DMS153 treated with DMSO at 0.1 percent for 48 hours (cell line): ENCODE measurements at regions not wholly inside any gene's neighbourhood (a gene's known extent, or its start where the extent isn't known, plus 50 kb on each side); places are given as distances from the start of the nearest gene placed in this dataset.
"Not testable (repeated sequence)": the region's sequence is repeated elsewhere in the genome, so short reads cannot be mapped to it uniquely, and the experiment has no call there.

Experiments used
- DNase-seq: peaks from one replicate; lab custom pipeline; 2025; ENCODE audit not compliant: unreplicated experiment; lab: John Stamatoyannopoulos, UW

DNA sequence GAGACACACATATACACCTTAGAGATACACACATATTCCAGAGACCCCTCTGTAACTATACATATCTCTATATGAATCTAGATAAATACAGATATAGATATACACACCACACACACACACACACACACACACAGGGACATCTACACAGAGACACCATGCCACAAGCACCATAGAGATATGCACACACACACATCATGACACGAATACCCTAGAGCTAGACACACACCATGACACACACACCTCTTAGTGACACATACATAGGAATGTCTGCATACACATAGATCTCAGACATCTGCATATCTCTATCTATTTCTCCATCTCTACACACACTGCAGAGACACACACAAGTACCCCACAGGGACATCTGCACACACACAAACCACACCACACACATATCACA is 270.0 kb downstream of the CYRIA start:
- no peak for DNase-seq

DNA sequence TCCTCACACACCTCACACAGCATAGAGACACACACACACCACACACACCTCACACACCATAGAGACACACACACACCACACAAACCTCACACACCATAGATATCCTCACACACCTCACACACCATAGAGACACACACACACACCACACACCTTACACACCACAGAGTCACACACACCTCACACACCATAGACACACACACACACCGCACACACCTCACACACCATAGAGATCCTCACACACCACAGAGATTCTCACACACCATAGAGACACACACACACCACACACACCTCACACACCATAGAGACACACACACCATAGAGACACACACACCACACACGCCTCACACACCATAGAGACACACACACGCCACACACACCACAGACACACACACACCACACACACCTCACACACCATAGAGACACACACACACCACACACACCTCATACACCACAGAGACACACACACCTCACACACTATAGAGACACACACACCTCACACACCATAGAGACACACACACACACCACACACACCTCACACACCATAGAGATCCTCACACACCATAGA is 270.6 kb downstream of the CYRIA start:
- no peak for DNase-seq

DNA sequence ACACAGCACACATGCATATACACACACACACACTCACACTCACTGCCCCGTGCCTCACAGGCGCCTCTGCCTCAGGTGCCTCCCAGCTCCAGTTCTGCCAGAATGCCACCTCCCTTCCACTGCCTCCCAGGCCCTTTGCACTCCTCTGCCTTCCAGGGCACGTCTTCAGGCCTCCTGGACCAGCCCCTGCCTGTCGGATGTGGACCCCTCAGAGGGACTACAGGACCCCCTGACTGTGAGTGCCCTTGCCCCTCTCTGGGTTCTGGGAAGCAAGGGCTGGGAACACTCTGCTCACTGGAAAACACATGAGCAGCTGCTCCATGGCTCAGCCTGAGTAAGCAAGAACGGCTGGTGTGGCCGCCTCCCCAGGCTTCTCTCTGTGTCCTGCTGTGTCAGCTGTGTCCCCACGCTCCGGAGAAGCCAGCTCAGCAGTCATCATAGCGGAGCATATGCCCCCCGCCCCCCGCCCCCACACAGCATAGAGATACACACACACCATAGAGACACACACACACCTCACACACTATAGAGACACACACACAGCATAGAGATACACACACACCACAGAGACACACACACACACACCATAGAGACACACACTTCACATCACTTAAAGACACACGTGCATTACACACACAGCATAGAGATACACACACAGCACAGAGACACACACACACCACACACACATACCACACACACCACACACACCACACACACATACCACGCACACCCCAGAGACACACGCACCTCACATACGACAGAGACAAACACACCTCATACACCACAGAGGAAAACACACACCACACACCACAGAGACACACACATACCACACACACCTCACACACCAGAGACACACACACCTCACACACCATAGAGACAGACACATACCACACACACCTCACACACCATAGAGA is 271.3 kb downstream of the CYRIA start:
- no peak for DNase-seq

DNA sequence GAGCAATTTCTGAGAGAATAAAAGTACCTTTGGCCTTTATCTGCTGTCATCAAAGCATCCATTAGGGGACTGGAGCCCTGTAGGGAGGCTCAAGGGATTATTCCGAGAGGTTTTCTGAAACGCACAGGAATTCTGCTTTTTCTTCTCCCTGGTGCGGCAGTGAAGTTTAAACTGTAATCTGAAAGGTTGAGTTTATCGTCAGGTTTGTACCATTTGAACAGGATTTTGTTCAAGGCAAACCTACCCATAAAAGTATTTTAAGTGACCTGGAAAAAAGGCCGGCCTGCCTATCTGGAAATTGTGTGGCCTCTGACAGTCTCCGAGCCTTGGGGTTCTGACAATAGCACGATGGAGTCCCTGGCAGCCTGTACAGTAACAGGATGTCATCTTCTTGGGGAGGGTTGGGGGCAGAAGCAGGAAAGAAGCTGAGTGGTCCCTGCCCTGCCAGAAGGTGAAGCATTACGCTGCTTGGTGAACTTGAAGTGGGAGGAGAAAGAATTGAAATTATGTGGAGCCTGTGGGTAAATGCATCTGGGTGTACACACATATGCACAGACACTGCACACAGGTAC is 272.0 kb downstream of the CYRIA start:
- DNase-seq: no peak

DNA sequence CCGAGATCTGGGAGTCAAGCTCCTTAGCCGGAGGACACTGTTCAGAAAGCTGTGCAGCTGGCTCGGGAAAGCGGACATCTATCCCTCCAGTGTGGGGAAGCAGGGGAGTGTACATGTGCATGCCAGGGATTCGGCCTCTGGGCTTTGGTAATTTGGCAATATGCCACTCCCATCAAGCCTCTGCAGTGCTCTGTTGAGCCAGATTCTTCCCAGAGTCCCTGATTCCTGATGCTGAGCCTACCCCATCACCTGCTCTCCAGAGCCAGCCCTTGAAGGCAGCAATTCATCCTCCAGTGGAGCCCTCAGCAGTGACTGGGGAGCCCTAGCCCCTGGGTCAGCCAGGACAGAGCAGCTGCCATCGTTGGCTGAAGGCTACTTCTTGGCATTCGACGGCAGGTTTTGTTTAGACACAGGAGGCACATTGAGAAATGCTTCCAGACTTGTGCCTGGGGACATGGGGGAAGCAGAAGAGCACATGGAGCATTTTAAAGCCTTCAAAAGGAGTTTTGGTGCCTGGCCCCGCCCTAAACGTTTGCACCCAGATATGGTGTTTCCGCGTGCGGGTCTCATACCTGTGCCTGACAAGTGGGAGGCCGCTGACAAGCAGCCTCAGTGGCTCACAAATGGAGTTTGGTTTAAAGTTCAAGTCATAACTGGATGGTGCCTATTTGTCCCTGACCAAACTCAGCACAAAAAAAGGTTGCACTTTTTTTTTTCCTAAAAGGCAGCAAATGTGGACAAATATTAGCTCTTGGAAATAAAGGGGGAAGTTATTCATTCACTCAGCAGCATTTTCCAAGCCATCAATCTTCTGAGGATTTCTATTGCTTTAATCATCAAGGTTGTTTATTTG is 272.8 kb downstream of the CYRIA start:
- no peak for DNase-seq

DNA sequence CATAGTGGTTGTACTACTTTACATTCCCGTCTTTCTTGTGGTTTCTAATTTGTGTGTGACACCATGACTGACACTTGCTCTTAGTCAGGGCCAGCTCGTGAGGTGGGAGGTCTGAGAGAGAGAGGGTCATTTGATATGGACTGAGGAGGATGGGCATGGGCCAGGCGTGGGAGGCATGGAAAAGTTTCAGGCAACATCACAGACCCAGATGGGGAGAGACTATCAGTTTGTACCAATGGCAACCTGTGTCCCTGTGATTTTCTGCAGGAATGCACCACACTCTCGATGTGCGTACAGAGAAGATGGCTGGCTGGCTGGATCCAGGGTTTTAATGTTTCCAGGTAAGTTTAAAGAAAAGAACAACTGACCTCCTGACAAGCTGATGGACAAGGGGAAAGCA is 273.6 kb downstream of the CYRIA start:
- DNase-seq: no peak

DNA sequence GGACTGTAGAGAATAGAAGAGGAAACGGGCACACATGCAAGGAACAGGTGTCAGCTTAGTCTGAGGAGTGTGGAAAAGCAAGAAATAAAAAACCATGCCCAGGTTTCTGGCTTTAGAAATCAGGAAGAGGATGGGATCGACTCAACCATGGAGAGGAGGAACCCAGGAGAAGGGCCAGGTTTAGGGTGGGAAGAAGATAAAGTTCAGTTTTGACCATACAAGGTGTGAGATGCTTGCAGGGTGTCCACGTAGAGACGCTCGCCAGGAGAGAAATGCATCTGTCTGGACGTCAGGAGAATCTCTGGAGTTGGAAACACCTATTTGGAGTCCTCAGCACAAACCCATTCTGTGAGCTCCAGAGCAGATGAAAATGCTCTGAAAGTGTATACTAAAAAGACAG is 275.1 kb downstream of the CYRIA start:
- no peak for DNase-seq

DNA sequence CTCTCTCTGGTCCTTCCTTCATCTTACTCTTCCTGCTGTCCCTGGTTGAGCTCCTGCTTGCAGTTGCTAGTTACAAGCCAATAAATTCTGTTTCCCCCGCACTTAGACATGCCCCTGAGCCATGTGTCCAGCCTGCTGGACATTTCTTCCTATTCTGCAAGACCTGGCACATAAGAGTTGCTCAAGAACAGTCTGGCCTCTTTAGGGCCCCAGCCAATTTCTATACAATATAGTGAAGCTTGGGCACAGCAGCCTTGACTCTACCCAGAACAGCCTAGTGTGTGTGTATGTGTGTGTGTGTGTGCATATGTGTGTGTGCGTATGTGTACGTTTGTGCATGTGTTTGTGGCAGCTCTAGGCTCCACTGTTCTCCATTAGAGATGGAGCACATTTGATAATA is 276.0 kb downstream of the CYRIA start:
- no peak for DNase-seq

DNA sequence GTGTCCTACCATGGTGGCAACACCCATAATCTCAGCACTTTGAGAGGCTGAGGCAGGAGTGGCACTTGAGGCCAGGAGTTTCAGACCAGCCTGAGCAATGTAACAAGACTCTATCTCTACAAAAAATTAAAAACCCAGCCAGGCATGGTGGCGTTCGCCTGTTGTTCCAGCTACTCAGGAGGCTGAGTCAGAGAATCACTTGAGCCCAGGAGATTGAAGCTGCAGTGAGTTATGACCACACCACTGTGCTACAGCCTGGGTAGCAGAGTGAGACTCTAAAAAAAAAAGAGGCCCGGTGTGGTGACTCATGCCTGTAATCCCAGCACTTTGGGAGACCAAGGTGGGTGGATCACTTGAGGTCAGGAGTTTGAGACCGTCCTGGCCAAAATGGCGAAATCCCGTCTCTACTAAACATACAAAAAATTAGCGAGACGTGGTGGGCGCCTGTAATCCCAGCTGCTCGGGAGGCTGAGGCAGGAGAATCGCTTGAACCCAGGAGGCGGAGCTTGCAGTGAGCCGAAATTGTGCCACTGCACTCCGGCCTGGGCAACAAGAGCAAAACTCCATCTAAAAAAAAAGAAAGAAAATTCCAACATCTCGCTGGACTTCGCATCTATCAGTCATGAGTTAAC is 277.3 kb downstream of the CYRIA start:
- not testable (repeated sequence) for DNase-seq

DNA sequence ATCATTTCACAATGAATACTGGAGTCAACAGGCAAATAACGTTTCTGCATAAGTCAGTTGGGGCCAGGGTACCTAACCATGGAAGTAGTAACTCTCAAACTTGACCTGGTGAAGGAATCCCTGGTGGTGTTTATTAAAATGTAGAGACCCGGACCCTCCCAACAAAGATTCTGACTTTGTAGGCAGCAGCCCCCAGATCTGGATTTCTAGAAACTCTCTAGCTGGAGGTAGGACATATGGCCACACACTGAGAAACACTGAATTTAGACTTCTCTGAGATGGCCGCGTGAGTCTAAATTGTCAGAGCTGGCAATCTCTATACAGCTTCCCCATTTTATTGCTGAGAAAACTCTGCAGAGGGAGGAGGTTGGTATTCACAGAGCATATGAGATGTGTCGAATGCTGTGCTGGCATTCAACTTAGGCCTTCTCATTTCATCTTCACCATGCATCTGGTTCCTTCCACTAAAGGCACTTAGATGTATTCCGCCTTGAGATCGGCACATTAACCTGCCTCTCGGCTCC is 278.1 kb downstream of the CYRIA start:
- no peak for DNase-seq

DNA sequence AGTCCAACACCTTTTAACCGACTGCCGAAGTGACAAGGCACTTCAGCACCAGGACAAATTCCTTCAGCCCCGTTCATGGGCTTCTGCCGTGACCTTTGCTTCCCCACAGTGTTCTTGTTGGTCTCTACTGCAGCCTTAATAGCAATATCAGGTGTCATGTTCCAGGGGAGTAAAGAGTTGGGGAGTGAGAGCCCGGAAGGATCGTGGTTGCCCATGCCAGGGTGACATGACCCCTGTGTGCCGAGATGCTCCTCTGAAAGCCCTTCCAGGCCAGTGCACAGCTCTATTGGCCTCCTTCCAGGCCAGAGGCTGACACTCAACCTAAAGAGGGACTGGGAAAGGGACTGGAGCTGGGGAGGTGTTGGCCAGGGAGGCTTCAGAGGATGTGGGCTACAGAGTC is 279.2 kb downstream of the CYRIA start:
- no peak for DNase-seq

DNA sequence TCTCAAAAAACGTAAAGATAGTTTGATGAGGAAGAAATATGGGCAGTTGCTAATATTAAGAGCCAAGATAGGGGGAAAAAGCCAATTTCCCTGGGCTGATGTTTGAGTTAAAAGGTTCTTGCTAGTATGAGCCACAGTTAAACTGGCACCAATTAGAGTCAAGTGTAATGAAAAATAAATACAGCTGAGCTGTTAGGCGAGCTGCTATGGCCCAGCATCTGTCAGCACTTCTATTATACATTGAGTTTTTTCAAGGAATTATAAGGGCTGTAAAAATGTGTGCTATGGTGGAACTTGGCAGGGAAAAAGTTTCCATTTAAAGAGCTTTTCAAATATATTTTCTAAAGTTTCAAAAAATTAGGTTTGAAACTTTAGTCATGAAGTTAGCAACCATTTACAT is 279.6 kb downstream of the CYRIA start:
- DNase-seq: no peak

DNA sequence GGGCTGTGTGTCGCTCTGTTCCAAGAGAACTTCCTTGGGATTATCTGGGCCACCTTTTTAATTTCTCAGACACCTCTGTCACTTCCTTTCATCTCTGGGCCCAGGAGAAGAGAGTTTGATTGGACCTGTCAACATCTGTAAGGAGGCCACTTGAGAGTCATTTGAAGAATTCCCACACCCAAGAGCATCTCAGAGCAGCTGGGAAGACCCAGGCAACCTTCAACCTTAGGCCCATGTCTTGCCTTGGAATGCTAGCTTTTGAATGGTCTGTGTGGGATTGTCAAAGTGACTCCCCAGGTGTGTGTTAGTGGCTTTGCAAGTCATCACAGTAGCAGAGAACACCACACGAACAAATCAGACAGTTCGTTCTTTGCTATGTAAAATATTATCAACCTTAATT is 280.3 kb downstream of the CYRIA start:
- no peak for DNase-seq

DNA sequence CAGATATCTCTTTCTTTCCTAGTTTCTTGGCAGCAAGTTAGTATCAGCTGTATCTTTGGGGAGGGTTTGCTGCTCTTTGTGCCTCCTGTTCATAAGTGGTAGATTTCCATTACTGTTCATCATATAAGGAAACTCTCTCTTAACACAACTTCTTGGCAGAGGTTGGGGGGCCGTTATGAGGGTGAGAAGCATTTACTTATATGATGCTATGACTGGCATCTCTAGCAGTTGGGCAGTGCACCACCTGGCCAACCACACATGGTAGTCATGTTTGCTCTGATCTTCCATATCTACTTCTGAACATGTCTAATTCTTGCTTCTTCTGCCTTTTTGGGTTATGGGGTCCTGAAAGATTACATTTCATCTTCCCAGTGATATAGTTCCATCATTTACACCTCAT is 282.2 kb downstream of the CYRIA start:
- DNase-seq: no peak

DNA sequence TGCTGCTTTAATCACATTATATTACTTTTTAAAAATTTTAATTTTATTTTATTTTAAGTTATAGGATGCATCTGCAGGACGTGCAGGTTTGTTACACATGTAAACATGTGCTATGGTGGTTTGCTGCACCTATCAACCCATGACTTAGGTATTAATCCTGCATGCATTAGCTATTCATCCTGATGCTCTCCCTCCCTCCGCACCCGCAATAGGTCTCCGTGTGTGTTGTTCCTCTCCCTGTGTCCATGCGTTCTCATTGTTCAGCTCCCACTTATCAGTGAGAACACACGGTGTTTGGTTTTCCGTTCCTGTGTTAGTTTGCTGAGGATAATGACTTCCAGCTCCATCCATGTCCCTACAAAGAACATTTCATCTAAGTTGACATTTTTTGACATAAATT is 283.2 kb downstream of the CYRIA start:
- DNase-seq: no peak

DNA sequence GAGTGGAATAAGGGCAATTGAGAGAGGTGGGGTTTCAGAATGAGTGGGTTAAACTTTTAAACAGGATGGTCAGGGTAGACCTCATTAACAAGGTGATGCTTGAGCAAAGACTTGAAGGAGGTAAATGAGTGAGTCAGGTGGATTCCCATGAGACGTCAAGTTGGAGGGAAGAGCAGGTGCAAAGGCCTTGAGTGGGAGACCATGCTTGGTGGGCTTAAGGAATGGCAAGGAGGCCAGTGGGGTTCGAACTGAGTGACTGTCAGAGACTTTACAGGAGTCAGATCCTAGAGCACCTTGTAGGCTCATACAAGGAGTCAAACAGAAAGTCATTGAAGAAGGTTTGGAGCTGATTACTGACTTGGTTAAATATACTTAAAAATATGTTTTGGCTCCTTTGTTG is 284.1 kb downstream of the CYRIA start:
- no peak for DNase-seq

DNA sequence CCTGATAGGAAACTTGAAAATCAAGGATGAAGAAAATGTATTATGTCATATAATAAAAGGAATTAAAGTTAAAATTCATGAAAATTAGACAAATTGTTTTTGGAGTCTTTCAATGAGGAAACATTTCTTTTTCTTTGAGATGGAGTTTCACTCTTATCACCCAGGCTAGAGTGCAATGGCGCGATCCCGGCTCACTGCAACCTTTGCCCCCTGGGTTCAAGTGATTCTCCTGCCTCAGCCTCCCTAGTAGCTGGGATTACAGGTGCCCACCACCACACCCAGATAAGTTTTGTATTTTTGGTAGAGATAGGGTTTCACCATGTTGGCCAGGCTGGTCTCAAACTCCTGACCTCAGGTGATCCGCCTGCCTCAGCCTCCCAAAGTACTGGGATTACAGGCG is 285.7 kb downstream of the CYRIA start:
- not testable (repeated sequence) for DNase-seq

DNA sequence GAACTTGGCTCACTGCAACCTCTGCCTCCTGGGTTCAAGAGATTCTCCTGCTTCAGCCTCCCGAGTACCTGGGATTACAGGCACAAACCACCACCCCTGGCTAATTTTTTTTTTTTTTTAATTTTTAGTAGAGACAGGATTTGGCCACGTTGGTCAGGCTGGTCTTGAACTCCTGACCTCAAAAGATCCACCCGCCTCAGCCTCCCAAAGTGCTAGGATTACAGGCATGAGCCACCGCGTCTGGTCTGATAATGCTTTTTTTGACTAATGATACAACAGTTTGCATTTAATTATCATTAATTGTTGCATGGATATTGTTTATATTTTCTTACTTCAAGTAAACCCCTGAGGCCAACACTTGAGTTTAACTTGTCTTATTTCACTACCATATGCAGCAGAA is 286.6 kb downstream of the CYRIA start:
- DNase-seq: not testable (repeated sequence)

DNA sequence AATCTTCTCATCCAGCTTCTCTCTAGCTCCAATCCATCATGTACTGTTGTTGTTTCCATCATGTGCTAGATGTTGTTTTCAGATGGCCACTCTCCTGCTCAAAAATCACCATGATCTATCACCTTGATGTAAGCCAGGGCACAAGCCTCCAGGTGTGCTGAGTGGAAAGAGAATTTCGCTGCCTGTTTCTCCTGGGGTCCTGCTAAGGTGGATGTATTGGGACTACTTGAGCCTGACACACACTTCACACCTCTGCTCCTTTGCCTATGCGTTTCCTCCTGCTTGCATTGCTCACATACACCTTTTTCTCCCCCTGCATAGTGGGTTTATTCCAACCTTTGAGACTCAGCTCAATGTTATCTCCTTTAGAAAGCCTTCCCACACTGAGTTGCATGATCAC is 287.6 kb downstream of the CYRIA start:
- no peak for DNase-seq

DNA sequence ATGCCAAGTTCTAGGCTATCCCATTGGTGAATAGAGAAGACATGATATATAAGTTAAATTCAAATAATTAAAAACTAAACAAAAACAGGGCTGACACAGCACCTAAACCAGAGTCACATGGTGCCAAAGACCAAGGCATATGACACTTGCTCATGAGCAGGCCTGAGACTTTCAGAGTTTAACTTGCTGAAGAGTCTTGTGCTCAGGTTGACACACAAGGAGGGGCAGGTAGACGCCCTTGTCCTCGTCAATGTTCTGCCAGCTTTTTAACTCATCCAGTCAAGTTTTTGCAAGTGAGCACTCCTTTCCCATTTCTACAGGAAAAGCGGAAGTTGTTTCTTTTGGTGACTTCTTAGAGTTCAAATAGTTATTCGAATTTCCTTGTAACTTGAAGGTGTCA is 289.7 kb downstream of the CYRIA start:
- DNase-seq: no peak

DNA sequence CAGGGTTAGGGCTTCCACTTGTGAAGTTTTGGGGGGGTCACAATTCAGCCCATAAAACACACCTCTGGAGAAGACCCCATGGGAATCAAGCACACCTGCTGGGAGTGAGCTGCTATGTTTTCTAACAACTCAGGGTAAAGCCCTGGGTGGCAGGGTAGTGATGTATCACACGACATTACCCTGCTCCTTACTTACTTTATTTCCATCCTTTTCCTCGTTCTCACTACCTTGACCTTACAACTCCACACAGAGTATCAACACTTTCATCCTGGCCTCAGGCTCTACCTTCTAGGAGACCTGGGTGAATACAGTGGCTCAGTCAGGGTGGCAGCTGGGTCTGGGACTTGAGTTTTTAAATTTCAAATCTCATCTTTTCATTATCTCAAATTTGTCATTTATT is 290.3 kb downstream of the CYRIA start:
- no peak for DNase-seq
